WTC11 (cell line): ENCODE measurements at regions not wholly inside any gene's neighbourhood (a gene's known extent, or its start where the extent isn't known, plus 50 kb on each side); places are given as distances from the start of the nearest gene placed in this dataset.
A peak's percentile ranks its signal among the peaks of the same experiment; 100 is the strongest.

ENCODE experiments used
- ATAC-seq: fragments of 200-7000 bp; cut with Tn5 transposase; 2 replicates; pipeline ENCODE4 v1.10.0; 2021; ENCODE audit warnings: mild to moderate bottlenecking, moderate library complexity
- CTCF ChIA-PET: fragments of 300-600 bp; sonication (Branson Sonifier 250); formaldehyde crosslinking; loops from one replicate; lab custom pipeline; 2021; ENCODE audit warnings: antibody characterized with exemption; lab: Charles Lee
- POLR2A ChIA-PET: fragments of 350-600 bp; sonication (Branson Sonifier 250); formaldehyde crosslinking; loops from one replicate; lab custom pipeline; 2021; ENCODE audit warnings: antibody characterized with exemption; lab: Charles Lee
- DNase-seq: peaks from one replicate; pipeline ENCODE4 v3.0.0; 2021; ENCODE audit warnings: low spot score
- H3K27ac Mint-ChIP-seq: 2 replicates; pipeline ENCODE4 v1.8.0; 2021; ENCODE audit warnings: mixed read lengths
- H3K27me3 Mint-ChIP-seq: 2 replicates; pipeline ENCODE4 v1.8.0; 2021; ENCODE audit warnings: low read depth, mild to moderate bottlenecking, moderate library complexity, mixed read lengths
- H3K36me3 Mint-ChIP-seq: 2 replicates; pipeline ENCODE4 v1.8.0; 2021; ENCODE audit warnings: mixed read lengths
- H3K4me1 Mint-ChIP-seq: 2 replicates; pipeline ENCODE4 v1.8.0; 2022; ENCODE audit warnings: mixed read lengths
- H3K4me3 Mint-ChIP-seq: 2 replicates; pipeline ENCODE4 v1.8.0; 2021; ENCODE audit warnings: mild to moderate bottlenecking, moderate library complexity, mixed read lengths
- H3K9me3 Mint-ChIP-seq: 2 replicates; pipeline ENCODE4 v1.8.0; 2021; ENCODE audit warnings: mixed read lengths
- ATF3 ChIP-seq: sonication (generic); formaldehyde crosslinking; conservative IDR thresholded peaks from 2 replicates; pipeline ENCODE4 v1.8.1; 2022; ENCODE audit warnings: mild to moderate bottlenecking, missing genetic modification reagents
- ERG ChIP-seq: fragments of 250-450 bp; sonication (Bioruptor Pico); IDR thresholded peaks from 2 replicates; pipeline ENCODE4 v1.8.0; 2021; ENCODE audit warnings: mild to moderate bottlenecking
- ETV6 ChIP-seq: sonication (generic); formaldehyde crosslinking; IDR thresholded peaks from 2 replicates; pipeline ENCODE4 v1.8.1; 2022; ENCODE audit warnings: mild to moderate bottlenecking, missing genetic modification reagents
- FOXK1 ChIP-seq: sonication (generic); formaldehyde crosslinking; IDR thresholded peaks from 2 replicates; pipeline ENCODE4 v1.8.0; 2022; ENCODE audit warnings: mild to moderate bottlenecking, moderate library complexity, missing genetic modification reagents
- FOXP1 ChIP-seq: sonication (generic); formaldehyde crosslinking; IDR thresholded peaks from 2 replicates; pipeline ENCODE4 v1.8.0; 2022; ENCODE audit warnings: missing genetic modification reagents, mild to moderate bottlenecking, moderate library complexity, borderline replicate concordance
- GABPB1 ChIP-seq: sonication (generic); formaldehyde crosslinking; IDR thresholded peaks from 2 replicates; pipeline ENCODE4 v1.8.1; 2023; ENCODE audit warnings: mild to moderate bottlenecking, missing genetic modification reagents
- GRHL2 ChIP-seq: fragments of 250-450 bp; sonication (Bioruptor Pico); IDR thresholded peaks from 2 replicates; pipeline ENCODE4 v1.8.0; 2022; ENCODE audit warnings: mild to moderate bottlenecking, moderate library complexity; ENCODE audit not compliant: insufficient replicate concordance, severe bottlenecking
- HMGXB4 ChIP-seq: sonication (generic); formaldehyde crosslinking; IDR thresholded peaks from 2 replicates; pipeline ENCODE4 v1.8.1; 2023; ENCODE audit warnings: mild to moderate bottlenecking, moderate library complexity, missing genetic modification reagents
- IRF1 ChIP-seq: sonication (generic); formaldehyde crosslinking; IDR thresholded peaks from 2 replicates; pipeline ENCODE4 v1.8.0; 2023; ENCODE audit warnings: missing genetic modification reagents
- JAZF1 ChIP-seq: fragments of 250-450 bp; sonication (Bioruptor Pico); IDR thresholded peaks from 2 replicates; pipeline ENCODE4 v1.9.0; 2021; ENCODE audit warnings: moderate library complexity, mild to moderate bottlenecking, inconsistent platforms
- JUN ChIP-seq: sonication (generic); formaldehyde crosslinking; IDR thresholded peaks from 2 replicates; pipeline ENCODE4 v1.8.0; 2023; ENCODE audit warnings: mild to moderate bottlenecking, missing genetic modification reagents
- KAT7 ChIP-seq: sonication (generic); formaldehyde crosslinking; IDR thresholded peaks from 2 replicates; pipeline ENCODE4 v1.8.1; 2023; ENCODE audit warnings: missing genetic modification reagents, mild to moderate bottlenecking, borderline replicate concordance
- NFYB ChIP-seq: sonication (generic); formaldehyde crosslinking; conservative IDR thresholded peaks from 2 replicates; pipeline ENCODE4 v1.8.0; 2022; ENCODE audit warnings: low read depth, missing genetic modification reagents
- NR1H2 ChIP-seq: sonication (generic); formaldehyde crosslinking; IDR thresholded peaks from 2 replicates; pipeline ENCODE4 v1.9.0; 2021; ENCODE audit warnings: mild to moderate bottlenecking, moderate library complexity, missing genetic modification reagents
- PRRX2 ChIP-seq: fragments of 250-450 bp; sonication (Bioruptor Pico); IDR thresholded peaks from 2 replicates; pipeline ENCODE4 v1.8.0; 2021; ENCODE audit warnings: mild to moderate bottlenecking
- RELA ChIP-seq: sonication (generic); formaldehyde crosslinking; IDR thresholded peaks from 2 replicates; pipeline ENCODE4 v1.8.1; 2022; ENCODE audit warnings: missing genetic modification reagents, mild to moderate bottlenecking, borderline replicate concordance
- SP1 ChIP-seq: sonication (generic); formaldehyde crosslinking; conservative IDR thresholded peaks from 2 replicates; pipeline ENCODE4 v1.8.1; 2022; ENCODE audit warnings: missing genetic modification reagents
- TP53 ChIP-seq: sonication (generic); formaldehyde crosslinking; IDR thresholded peaks from 2 replicates; pipeline ENCODE4 v1.8.1; 2023; ENCODE audit warnings: mild to moderate bottlenecking, missing genetic modification reagents
- ZBTB43 ChIP-seq: sonication (generic); formaldehyde crosslinking; IDR thresholded peaks from 2 replicates; pipeline ENCODE4 v1.8.1; 2023; ENCODE audit warnings: mild to moderate bottlenecking, missing genetic modification reagents
- ZMAT4 ChIP-seq: fragments of 250-450 bp; sonication (Bioruptor Pico); IDR thresholded peaks from 2 replicates; pipeline ENCODE4 v1.9.0; 2021; ENCODE audit warnings: mild to moderate bottlenecking
- ZNF232 ChIP-seq: sonication (generic); formaldehyde crosslinking; IDR thresholded peaks from 2 replicates; pipeline ENCODE4 v1.8.0; 2022; ENCODE audit warnings: mild to moderate bottlenecking, missing genetic modification reagents
- ZNF263 ChIP-seq: sonication (generic); formaldehyde crosslinking; IDR thresholded peaks from 2 replicates; pipeline ENCODE4 v1.8.1; 2022; ENCODE audit warnings: low read depth, mild to moderate bottlenecking, moderate library complexity, missing genetic modification reagents
- ZNF317 ChIP-seq: sonication (generic); formaldehyde crosslinking; IDR thresholded peaks from 2 replicates; pipeline ENCODE4 v1.8.1; 2023; ENCODE audit warnings: low read depth, mild to moderate bottlenecking, moderate library complexity, missing genetic modification reagents, borderline replicate concordance
- ZNF396 ChIP-seq: fragments of 250-450 bp; sonication (Bioruptor Pico); IDR thresholded peaks from 2 replicates; pipeline ENCODE4 v1.8.0; 2021; ENCODE audit warnings: mild to moderate bottlenecking, moderate library complexity, borderline replicate concordance
- ZNF423 ChIP-seq: fragments of 250-450 bp; sonication (Bioruptor Pico); IDR thresholded peaks from 2 replicates; pipeline ENCODE4 v2.1.2; 2022; ENCODE audit warnings: mild to moderate bottlenecking, moderate library complexity
- ZNF512 ChIP-seq: sonication (generic); formaldehyde crosslinking; IDR thresholded peaks from 2 replicates; pipeline ENCODE4 v1.8.1; 2022; ENCODE audit warnings: missing genetic modification reagents, borderline replicate concordance

- Mint-ChIP-seq H3K27ac (peak overlapping the region; percentile 93), H3K36me3 (peaks cover 12% of the 10 kb centered on the region)
- TF ChIP-seq ZBTB43 (CRISPR knock-in tag) (peak; percentile 50; the same call in 1 of the 2 replicates), RELA (CRISPR knock-in tag) (no peak), ETV6 (no peak), PRRX2 (CRISPR knock-in tag) (no peak), HMGXB4 (CRISPR knock-in tag) (no peak), ATF3 (CRISPR knock-in tag) (no peak), JAZF1 (CRISPR knock-in tag) (no peak), ZNF317 (CRISPR knock-in tag) (no peak), NR1H2 (CRISPR knock-in tag) (no peak), ZNF512 (CRISPR knock-in tag) (no peak), ERG (no peak), SP1 (no peak), GRHL2 (CRISPR knock-in tag) (no peak), KAT7 (CRISPR knock-in tag) (no peak), TP53 (CRISPR knock-in tag) (no peak), ZNF232 (no peak), GABPB1 (CRISPR knock-in tag) (no peak), ZMAT4 (CRISPR knock-in tag) (no peak), FOXP1 (no peak), ZNF263 (CRISPR knock-in tag) (no peak), ZNF423 (peak; percentile 27; the same call in 1 of the 2 replicates), FOXK1 (CRISPR knock-in tag) (0 out of 2 replicates have a peak, but pooled peaks have one; percentile 38), IRF1 (CRISPR knock-in tag) (no peak), ZNF396 (CRISPR knock-in tag) (no peak), JUN (CRISPR knock-in tag) (no peak), NFYB (CRISPR knock-in tag) (no peak)
- TF ChIP-seq, all 79 proteins: peak for 3
- peak; percentile 92 for ATAC-seq
- Mint-ChIP-seq H3K9me3 (peaks cover 16% of the 10 kb centered on the region), H3K4me3 (peak overlapping the region; percentile 45), H3K27me3 (peaks cover 10% of the 10 kb centered on the region), H3K4me1 (peaks cover 36% of the 10 kb centered on the region)
- ChIA-PET POLR2A (no interaction called here), CTCF (interaction anchor here (1.0 to 1.5 kb wide), 4 partner anchors 25 to 92 kb away, joined by 3 to 7 read pairs (median 5); no protein-coding TSS in a partner anchor)
- DNase-seq, result peak; percentile 74
These were observed 95.7 kb upstream of the POU3F3 start for GRCh38 chr2:104758199-104758620.
